K562 (cell line): ENCODE measurements at regions not wholly inside any gene's neighbourhood (a gene's known extent, or its start where the extent isn't known, plus 50 kb on each side); places are given as distances from the start of the nearest gene placed in this dataset.

Experiments used
- ATAC-seq: fragments of 200-7000 bp; cut with Tn5 transposase; 3 replicates; pipeline ENCODE4 v1.9.1; 2020; ENCODE audit warnings: moderate library complexity
- BruUV-seq: library from RNA; stranded (reverse); fragments of 400-500 nt; replicated peaks from 2 replicates; lab custom pipeline; 2021; lab: Mats Ljungman, UMichigan
- CTCF ChIA-PET: fragments of 300-600 bp; formaldehyde crosslinking; extraction: SDS; loops from one replicate; lab custom pipeline; 2021; ENCODE audit warnings: low intra/inter-chr PET ratio; lab: Yijun Ruan, JAX
- POLR2A ChIA-PET: fragments of 300-600, 350-650 bp; sonication (Branson Sonifier 250); formaldehyde crosslinking; extraction: SDS; loops from one replicate; lab custom pipeline; 2021; ENCODE audit warnings: antibody characterized with exemption, inconsistent platforms; lab: Yijun Ruan, JAX
- DNase-seq, 4 experiments: peaks; one replicate each; pipeline versions ENCODE4 v3.0.0 to v3.0.0-alpha.2; 2011 to 2018; ENCODE audit warnings: low spot score in 3 of 4, mixed read lengths in 3 of 4; ENCODE audit errors: extremely low read depth in 1 of 4
- FAIRE-seq: peaks from 2 replicates; lab custom pipeline; 2011; peaks lifted over from hg19 to GRCh38; lab: Jason Lieb, UNC
- H2AFZ ChIP-seq: 2 replicates; pipeline ENCODE4 v1.6.0; 2011; ENCODE audit warnings: low read depth, low read length, control low read depth, inconsistent platforms
- H3K27ac ChIP-seq: fragments of 200-600 bp; 3 replicates; pipeline ENCODE4 v1.8.0; 2011; ENCODE audit warnings: low read depth, mild to moderate bottlenecking, control low read depth, inconsistent platforms, low read length, moderate library complexity, mixed read lengths; ENCODE audit errors: extremely low read depth
- H3K27me3 ChIP-seq, 2 experiments: fragments of 300-600 bp in 1 of 2; 2 replicates in 1 of 2; 3 replicates in 1 of 2; pipeline versions ENCODE4 v1.6.0 to v1.8.0; 2011; ENCODE audit warnings: inconsistent platforms in 2 of 2, low read length in 2 of 2, mild to moderate bottlenecking in 1 of 2, mixed read lengths in 1 of 2, moderate library complexity in 1 of 2; ENCODE audit not compliant: control insufficient read depth in 2 of 2, insufficient read depth in 2 of 2
- H3K36me3 ChIP-seq: fragments of 300-600 bp; 3 replicates; pipeline ENCODE4 v1.8.0; 2011; ENCODE audit warnings: mild to moderate bottlenecking, low read length, inconsistent platforms; ENCODE audit not compliant: control insufficient read depth, insufficient read depth
- H3K4me1 ChIP-seq, 2 experiments: fragments of 200-600 bp in 1 of 2; replicated peaks in 1 of 2; 2 replicates in 1 of 2; 3 replicates in 1 of 2; pipeline versions ENCODE4 v1.5.1 to v1.8.0; 2011; ENCODE audit warnings: inconsistent platforms in 2 of 2, low read length in 2 of 2, mild to moderate bottlenecking in 1 of 2, mixed read lengths in 1 of 2, moderate library complexity in 1 of 2; ENCODE audit not compliant: control insufficient read depth in 2 of 2, insufficient read depth in 2 of 2
- H3K4me2 ChIP-seq: 2 replicates; pipeline ENCODE4 v1.6.1; 2011; ENCODE audit warnings: low read length, control low read depth, inconsistent platforms, mixed read lengths; ENCODE audit not compliant: insufficient read depth
- H3K4me3 ChIP-seq: fragments of 200-600 bp; sonication (generic), shearing (Covaris generic); 2 replicates; pipeline ENCODE4 v1.5.1; 2016; ENCODE audit warnings: control low read depth, inconsistent platforms
- H3K79me2 ChIP-seq: fragments of 200-600 bp; 3 replicates; pipeline ENCODE4 v1.8.0; 2011; ENCODE audit warnings: low read length, inconsistent platforms; ENCODE audit not compliant: control insufficient read depth, insufficient read depth
- H3K9ac ChIP-seq, 2 experiments: 2 replicates each; pipeline versions ENCODE4 v1.6.0 to v1.6.1; 2011; ENCODE audit warnings: low read depth in 2 of 2, low read length in 2 of 2, control low read depth in 1 of 2, inconsistent platforms in 1 of 2, mild to moderate bottlenecking in 1 of 2, mixed read lengths in 1 of 2; ENCODE audit not compliant: insufficient read depth in 1 of 2
- H3K9me1 ChIP-seq: one replicate; pipeline ENCODE4 v1.6.0; 2011; ENCODE audit warnings: inconsistent platforms, mild to moderate bottlenecking, low read length, moderate library complexity; ENCODE audit not compliant: control insufficient read depth, insufficient read depth
- H3K9me3 ChIP-seq: replicated peaks from 2 replicates; pipeline ENCODE4 v1.5.1; 2011; ENCODE audit warnings: low read depth, low read length, inconsistent platforms; ENCODE audit not compliant: control insufficient read depth, insufficient read depth
- H4K20me1 ChIP-seq: replicated peaks from 2 replicates; pipeline ENCODE4 v1.6.1; 2011; ENCODE audit warnings: low read length, inconsistent platforms, mixed read lengths; ENCODE audit not compliant: control insufficient read depth, insufficient read depth
- BRD4 ChIP-seq: fragments of 200-600 bp; sonication (generic); IDR thresholded peaks from 2 replicates; pipeline ENCODE4 v1.6.1; 2017; ENCODE audit warnings: inconsistent platforms
- CBX3 ChIP-seq, 2 experiments: IDR thresholded peaks; 1 replicate in 1 of 2; 2 replicates in 1 of 2; pipeline ENCODE4 v1.6.1; 2012; ENCODE audit warnings: inconsistent platforms in 2 of 2, low read length in 2 of 2, borderline replicate concordance in 1 of 2, control low read depth in 1 of 2
- KLF1 ChIP-seq: fragments of 450-650 bp; IDR thresholded peaks from 2 replicates; pipeline ENCODE4 v1.6.1; 2016; ENCODE audit warnings: missing genetic modification characterization, missing compliant biosample characterization
- MAFK ChIP-seq: IDR thresholded peaks from 2 replicates; pipeline ENCODE4 v1.6.1; 2011; ENCODE audit warnings: low read length, improper control_type of control experiment
- MTF1 ChIP-seq: fragments of 250-450 bp; sonication (Bioruptor Pico); IDR thresholded peaks from 2 replicates; pipeline ENCODE4 v1.9.0; 2021; ENCODE audit warnings: moderate library complexity, mild to moderate bottlenecking, inconsistent platforms, borderline replicate concordance
- PURB ChIP-seq: sonication (generic); formaldehyde crosslinking; IDR thresholded peaks from 2 replicates; pipeline ENCODE4 v1.9.0; 2021; ENCODE audit warnings: low read depth, mild to moderate bottlenecking, missing genetic modification reagents
- TOE1 ChIP-seq, 2 experiments: fragments of 450-650 bp in 1 of 2; sonication (generic) in 1 of 2; formaldehyde crosslinking in 1 of 2; IDR thresholded peaks; 2 replicates each; pipeline versions ENCODE4 v1.7.1 to v1.8.0; 2016 to 2022; ENCODE audit warnings: borderline replicate concordance in 2 of 2, mild to moderate bottlenecking in 2 of 2, antibody characterized with exemption in 1 of 2, inconsistent platforms in 1 of 2, low read depth in 1 of 2, missing genetic modification reagents in 1 of 2, moderate library complexity in 1 of 2
- ZNF184 ChIP-seq: sonication (generic); formaldehyde crosslinking; IDR thresholded peaks from 2 replicates; pipeline ENCODE4 v1.5.0; 2020; ENCODE audit warnings: missing genetic modification reagents
- ZNF589 ChIP-seq: fragments of 200-800 bp; sonication (Bioruptor generic); IDR thresholded peaks from 2 replicates; pipeline ENCODE4 v1.6.1; 2016; ENCODE audit warnings: low read depth, missing genetic modification characterization, missing compliant biosample characterization
- WGBS: fragments of 100-300 bp; shearing (Covaris generic); methylation state at CpG from one replicate; pipeline ENCODE4 v1.1.6; 2016; ENCODE audit warnings: low coverage, mixed read lengths; ENCODE audit not compliant: insufficient coverage; ENCODE audit errors: missing lambda C conversion rate; 5-methylcytosine and 5-hydroxymethylcytosine counted together
- in situ Hi-C: fragments of 300-500 bp; cut with MboI; formaldehyde crosslinking; loops from 4 replicates; pipeline ENCODE4 v1.15.0; 2018; ENCODE audit warnings: inconsistent platforms, mixed read lengths
- intact Hi-C: fragments of 100-400 bp; cut with micrococcal nuclease; formaldehyde crosslinking; loops from 2 replicates; pipeline ENCODE4 v1.14.2; 2022
- TF ChIP-seq, protein P1 (sequence below): sonication (generic); formaldehyde crosslinking; IDR thresholded peaks from 2 replicates; pipeline ENCODE4 v1.8.0; 2022; ENCODE audit warnings: missing genetic modification reagents, mild to moderate bottlenecking, borderline replicate concordance
- TF ChIP-seq, protein P2 (sequence below): fragments of 250-450 bp; sonication (Bioruptor Pico); IDR thresholded peaks from 2 replicates; pipeline ENCODE4 v1.8.0; 2021; ENCODE audit warnings: moderate library complexity, mild to moderate bottlenecking, inconsistent platforms
- TF ChIP-seq, protein P3 (sequence below): fragments of 450-650 bp; IDR thresholded peaks from 2 replicates; pipeline ENCODE4 v1.6.1; 2017; ENCODE audit warnings: mild to moderate bottlenecking, moderate library complexity

DNA sequence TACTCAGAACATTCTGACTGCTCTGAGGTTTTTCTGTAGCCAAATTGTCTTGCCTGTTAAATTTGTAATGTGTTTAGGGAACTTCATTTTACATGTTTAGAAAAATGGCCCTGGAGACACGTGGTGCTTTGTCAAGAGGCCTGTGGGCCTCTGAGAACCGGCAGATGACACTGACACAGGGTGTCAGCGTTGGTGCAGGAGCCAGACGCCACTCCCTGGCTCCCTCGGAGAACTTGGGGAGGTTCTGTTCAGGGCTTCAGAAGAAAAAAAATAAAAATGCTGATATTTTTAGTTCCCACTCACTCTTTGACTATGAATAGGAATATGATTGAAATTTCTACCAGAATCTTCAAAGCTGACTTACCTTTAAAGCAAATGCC is 190.9 kb upstream of the GATB start (continued):
- no peak for TF ChIP-seq CBX3 (IDR thresholded peaks at IDR 0.05; ENCODE audit: borderline replicate concordance in 1 of 2, low read length in 2 of 2)
- TF ChIP-seq, protein P1, sequence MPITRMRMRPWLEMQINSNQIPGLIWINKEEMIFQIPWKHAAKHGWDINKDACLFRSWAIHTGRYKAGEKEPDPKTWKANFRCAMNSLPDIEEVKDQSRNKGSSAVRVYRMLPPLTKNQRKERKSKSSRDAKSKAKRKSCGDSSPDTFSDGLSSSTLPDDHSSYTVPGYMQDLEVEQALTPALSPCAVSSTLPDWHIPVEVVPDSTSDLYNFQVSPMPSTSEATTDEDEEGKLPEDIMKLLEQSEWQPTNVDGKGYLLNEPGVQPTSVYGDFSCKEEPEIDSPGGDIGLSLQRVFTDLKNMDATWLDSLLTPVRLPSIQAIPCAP (CRISPR knock-in tag) = no peak
- TF ChIP-seq MAFK = no peak
- no peak for TF ChIP-seq KLF1
- TF ChIP-seq, protein P2, sequence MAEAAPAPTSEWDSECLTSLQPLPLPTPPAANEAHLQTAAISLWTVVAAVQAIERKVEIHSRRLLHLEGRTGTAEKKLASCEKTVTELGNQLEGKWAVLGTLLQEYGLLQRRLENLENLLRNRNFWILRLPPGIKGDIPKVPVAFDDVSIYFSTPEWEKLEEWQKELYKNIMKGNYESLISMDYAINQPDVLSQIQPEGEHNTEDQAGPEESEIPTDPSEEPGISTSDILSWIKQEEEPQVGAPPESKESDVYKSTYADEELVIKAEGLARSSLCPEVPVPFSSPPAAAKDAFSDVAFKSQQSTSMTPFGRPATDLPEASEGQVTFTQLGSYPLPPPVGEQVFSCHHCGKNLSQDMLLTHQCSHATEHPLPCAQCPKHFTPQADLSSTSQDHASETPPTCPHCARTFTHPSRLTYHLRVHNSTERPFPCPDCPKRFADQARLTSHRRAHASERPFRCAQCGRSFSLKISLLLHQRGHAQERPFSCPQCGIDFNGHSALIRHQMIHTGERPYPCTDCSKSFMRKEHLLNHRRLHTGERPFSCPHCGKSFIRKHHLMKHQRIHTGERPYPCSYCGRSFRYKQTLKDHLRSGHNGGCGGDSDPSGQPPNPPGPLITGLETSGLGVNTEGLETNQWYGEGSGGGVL (CRISPR knock-in tag) = no peak
- TF ChIP-seq PURB (CRISPR knock-in tag) = no peak

DNA sequence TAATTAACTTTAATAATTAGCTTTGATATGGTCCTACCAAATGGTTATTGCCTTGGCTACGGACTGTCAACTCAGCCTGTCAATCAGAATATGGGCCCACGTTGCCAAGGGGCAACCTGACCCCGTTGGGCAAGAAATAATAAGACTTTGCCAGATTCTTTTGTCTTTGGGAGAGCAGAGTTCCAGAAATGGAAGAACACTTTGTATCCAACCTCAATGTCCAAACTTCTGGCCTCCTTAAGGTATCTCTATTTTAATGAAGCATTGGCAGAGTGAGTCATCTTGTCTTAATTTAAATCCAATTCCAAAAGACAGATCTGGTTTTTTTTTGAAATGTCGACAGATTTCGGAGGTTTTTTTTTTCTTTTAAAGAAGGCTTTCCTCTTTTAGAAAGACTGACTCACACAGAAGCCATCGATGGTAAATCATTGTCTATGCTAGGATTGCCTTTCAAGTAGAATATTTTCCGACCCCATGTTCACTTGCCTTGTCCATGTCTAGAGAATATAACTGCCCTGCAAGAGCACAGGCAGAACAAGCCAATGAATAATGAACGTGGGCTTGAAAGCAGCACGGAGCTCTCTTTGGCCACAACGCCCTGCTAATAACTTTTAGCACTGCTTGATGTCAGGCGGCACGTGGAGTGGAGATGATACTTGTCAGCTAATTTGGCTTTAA is 190.3 kb upstream of the GATB start:
- H3K27me3 ChIP-seq = no peaks in the 10 kb centered on the region; a peak in 1 of 5 replicates
- POLR2A ChIA-PET = no interaction called here
- H3K9ac ChIP-seq = no peak overlapping the region
- no peak overlapping the region for H3K27ac ChIP-seq
- no peaks in the 10 kb centered on the region for H3K4me1 ChIP-seq
- DNase-seq = no peak
- intact Hi-C loops = no loop called here
- FAIRE-seq = no peak
- no peaks in the 10 kb centered on the region for H3K79me2 ChIP-seq
- H3K9me3 ChIP-seq = no peaks in the 10 kb centered on the region
- no peaks in the 10 kb centered on the region for H3K9me1 ChIP-seq
- BruUV-seq = no TSS peak
- CTCF ChIA-PET = no interaction called here
- H4K20me1 ChIP-seq = no peaks in the 10 kb centered on the region
- no peak overlapping the region for H3K4me2 ChIP-seq
- in situ Hi-C loops = no loop called here
- WGBS = 1% methylated on average over 12 of the region's 12 CpGs
- no peak overlapping the region for H3K4me3 ChIP-seq
- H2AFZ ChIP-seq = no peak overlapping the region
- no peaks in the 10 kb centered on the region for H3K36me3 ChIP-seq
- no peak for ATAC-seq
- TF ChIP-seq ZNF184 (no peak), MTF1 (CRISPR knock-in tag) (no peak), TOE1 (IDR thresholded peaks at IDR 0.05; ENCODE audit: borderline replicate concordance) (no peak), TOE1 (CRISPR knock-in tag; IDR thresholded peaks at IDR 0.05; ENCODE audit: borderline replicate concordance, low read depth) (no peak), BRD4 (no peak), ZNF589 (CRISPR knock-in tag) (no peak)
- TF ChIP-seq, protein P3, sequence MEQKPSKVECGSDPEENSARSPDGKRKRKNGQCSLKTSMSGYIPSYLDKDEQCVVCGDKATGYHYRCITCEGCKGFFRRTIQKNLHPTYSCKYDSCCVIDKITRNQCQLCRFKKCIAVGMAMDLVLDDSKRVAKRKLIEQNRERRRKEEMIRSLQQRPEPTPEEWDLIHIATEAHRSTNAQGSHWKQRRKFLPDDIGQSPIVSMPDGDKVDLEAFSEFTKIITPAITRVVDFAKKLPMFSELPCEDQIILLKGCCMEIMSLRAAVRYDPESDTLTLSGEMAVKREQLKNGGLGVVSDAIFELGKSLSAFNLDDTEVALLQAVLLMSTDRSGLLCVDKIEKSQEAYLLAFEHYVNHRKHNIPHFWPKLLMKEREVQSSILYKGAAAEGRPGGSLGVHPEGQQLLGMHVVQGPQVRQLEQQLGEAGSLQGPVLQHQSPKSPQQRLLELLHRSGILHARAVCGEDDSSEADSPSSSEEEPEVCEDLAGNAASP = no peak
